NB4 (cell line): ENCODE measurements at regions not wholly inside any gene's neighbourhood (a gene's known extent, or its start where the extent isn't known, plus 50 kb on each side); places are given as distances from the start of the nearest gene placed in this dataset.

Experiments used
- TF ChIP-seq, protein P1 (sequence below): IDR thresholded peaks from one replicate; pipeline ENCODE4 v1.5.1; 2012; ENCODE audit warnings: low read depth, low read length
- TF ChIP-seq, protein P2 (sequence below): IDR thresholded peaks from 2 replicates; pipeline ENCODE4 v1.6.1; 2011; ENCODE audit warnings: low read depth, low read length

DNA sequence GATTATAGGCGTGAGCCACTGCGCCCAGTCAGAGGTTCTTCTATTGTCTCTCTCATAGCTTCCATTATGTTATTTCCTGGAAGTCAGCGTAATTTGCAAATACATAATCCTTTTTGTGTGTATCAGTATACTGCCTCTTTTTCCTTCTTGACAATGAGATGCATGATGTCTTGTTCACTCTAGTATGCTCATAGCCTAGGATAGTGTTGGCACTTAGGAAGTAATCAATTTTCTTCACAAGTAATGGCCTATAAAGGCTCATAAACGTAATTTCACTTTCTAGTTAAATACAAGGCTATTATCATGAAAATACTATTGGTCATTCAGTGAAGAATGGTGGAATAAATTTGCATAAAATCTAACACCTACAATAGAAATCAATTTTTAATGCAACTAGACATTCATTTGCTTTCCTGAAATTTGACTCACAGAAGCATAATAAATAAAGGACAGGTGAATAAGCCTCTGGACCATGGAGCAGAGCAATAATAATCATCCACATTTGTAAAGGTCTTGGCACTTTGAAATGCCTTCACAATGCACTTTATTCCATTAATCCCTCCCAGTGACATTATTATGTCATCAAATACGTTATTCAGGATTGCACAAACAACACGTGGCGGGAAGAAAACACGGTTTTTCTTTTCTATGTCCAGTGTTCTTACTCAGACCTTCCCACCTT is 366.9 kb upstream of the BTBD3 start:
- TF ChIP-seq, protein P1, sequence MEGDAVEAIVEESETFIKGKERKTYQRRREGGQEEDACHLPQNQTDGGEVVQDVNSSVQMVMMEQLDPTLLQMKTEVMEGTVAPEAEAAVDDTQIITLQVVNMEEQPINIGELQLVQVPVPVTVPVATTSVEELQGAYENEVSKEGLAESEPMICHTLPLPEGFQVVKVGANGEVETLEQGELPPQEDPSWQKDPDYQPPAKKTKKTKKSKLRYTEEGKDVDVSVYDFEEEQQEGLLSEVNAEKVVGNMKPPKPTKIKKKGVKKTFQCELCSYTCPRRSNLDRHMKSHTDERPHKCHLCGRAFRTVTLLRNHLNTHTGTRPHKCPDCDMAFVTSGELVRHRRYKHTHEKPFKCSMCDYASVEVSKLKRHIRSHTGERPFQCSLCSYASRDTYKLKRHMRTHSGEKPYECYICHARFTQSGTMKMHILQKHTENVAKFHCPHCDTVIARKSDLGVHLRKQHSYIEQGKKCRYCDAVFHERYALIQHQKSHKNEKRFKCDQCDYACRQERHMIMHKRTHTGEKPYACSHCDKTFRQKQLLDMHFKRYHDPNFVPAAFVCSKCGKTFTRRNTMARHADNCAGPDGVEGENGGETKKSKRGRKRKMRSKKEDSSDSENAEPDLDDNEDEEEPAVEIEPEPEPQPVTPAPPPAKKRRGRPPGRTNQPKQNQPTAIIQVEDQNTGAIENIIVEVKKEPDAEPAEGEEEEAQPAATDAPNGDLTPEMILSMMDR = no peak
- TF ChIP-seq, protein P2, sequence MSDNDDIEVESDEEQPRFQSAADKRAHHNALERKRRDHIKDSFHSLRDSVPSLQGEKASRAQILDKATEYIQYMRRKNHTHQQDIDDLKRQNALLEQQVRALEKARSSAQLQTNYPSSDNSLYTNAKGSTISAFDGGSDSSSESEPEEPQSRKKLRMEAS = no peak
